Mucosa of descending colon (tissue), 3 donors: ENCODE measurements at regions not wholly inside any gene's neighbourhood (a gene's known extent, or its start where the extent isn't known, plus 50 kb on each side); places are given as distances from the start of the nearest gene placed in this dataset.

Source experiments
- ATAC-seq: fragments of 200-7000 bp; cut with Tn5 transposase; one replicate; pipeline ENCODE4 v1.9.1; 2020; ENCODE audit warnings: mild to moderate bottlenecking, moderate library complexity
- DNase-seq, 3 donors: peaks; one replicate each; pipeline ENCODE4 v3.0.0-alpha.2; 2020
- H3K36me3 ChIP-seq: fragments of 200-600 bp; one replicate; pipeline ENCODE4 v1.8.0; 2021; ENCODE audit warnings: low read depth, mild to moderate bottlenecking
- H3K4me1 ChIP-seq: fragments of 200-600 bp; one replicate; pipeline ENCODE4 v1.8.0; 2021; ENCODE audit warnings: low read depth, mild to moderate bottlenecking
- H3K4me3 ChIP-seq: fragments of 200-600 bp; one replicate; pipeline ENCODE4 v1.8.0; 2021; ENCODE audit warnings: mild to moderate bottlenecking
- H3K9me3 ChIP-seq: fragments of 200-600 bp; one replicate; pipeline ENCODE4 v1.8.0; 2021; ENCODE audit warnings: mild to moderate bottlenecking
- CTCF ChIP-seq: fragments of 200-600 bp; IDR thresholded peaks from one replicate; pipeline ENCODE4 v1.8.0; 2022; ENCODE audit warnings: antibody characterized with exemption, mild to moderate bottlenecking
- intact Hi-C, 2 donors: fragments of 100-400 bp; cut with DNase I in 1 of 2; cut with micrococcal nuclease in 1 of 2; formaldehyde crosslinking; loops; one replicate each; pipeline versions ENCODE4 v1.11.0 to v1.11.1; 2022; cut with DNase I, micrococcal nuclease
- donor health status: DM: no; HTN: no; CAD: no; lungs with moderate emphysema.
- donor health status: DM: no; HTN: no; CAD: no.
- donor health status: DM: no; HTN: yes; CAD: no.

- no peak overlapping the region for H3K4me3 ChIP-seq
- DNase-seq (no peak), ATAC-seq (no peak)
- intact Hi-C loops: no loop called here
- no peaks in the 10 kb centered on the region for H3K4me1 ChIP-seq
- H3K9me3 ChIP-seq: peaks cover 9% of the 10 kb centered on the region
- H3K36me3 ChIP-seq: no peaks in the 10 kb centered on the region
- no peak for TF ChIP-seq CTCF
These were observed 92.0 kb downstream of the MYEOV start for GRCh38 chr11:69385832-69386427.

GRCh38 chr11:69386594-69387408 is 92.8 kb downstream of the MYEOV start:
- DNase-seq (no peak), ATAC-seq (no peak)
- Histone ChIP-seq H3K9me3 (peaks cover 9% of the 10 kb centered on the region), H3K36me3 (no peaks in the 10 kb centered on the region), H3K4me1 (no peaks in the 10 kb centered on the region), H3K4me3 (no peak overlapping the region)
- TF ChIP-seq CTCF: no peak
- intact Hi-C loops: no loop called here

- intact Hi-C loops: no loop called here
- H3K4me3 ChIP-seq: no peak overlapping the region
- no peak for TF ChIP-seq CTCF
- peaks cover 9% of the 10 kb centered on the region for H3K9me3 ChIP-seq
- DNase-seq: no peak
- H3K4me1 ChIP-seq: no peaks in the 10 kb centered on the region
- no peaks in the 10 kb centered on the region for H3K36me3 ChIP-seq
- ATAC-seq: no peak
These were observed 93.5 kb downstream of the MYEOV start for GRCh38 chr11:69387409-69387885.

DNA sequence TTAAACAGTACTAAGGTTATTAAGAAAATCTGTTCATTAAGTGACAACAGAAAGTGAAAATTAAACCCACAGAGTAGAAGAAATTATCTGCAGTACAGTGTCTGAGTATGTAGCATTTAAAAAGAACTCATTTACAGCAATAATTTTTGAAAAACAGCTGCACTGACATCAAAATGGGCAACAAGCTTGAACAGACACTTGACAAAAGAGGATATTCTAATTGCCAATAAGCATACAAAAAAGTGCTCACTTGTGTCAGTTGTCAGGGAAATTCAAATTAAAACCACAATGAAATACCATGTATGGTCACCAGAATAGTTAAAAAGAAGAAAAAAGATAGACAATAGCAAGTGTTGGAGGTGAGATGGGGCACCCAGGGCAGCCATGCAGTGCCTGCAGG is 93.3 kb upstream of the LINC01488 start:
- Histone ChIP-seq H3K9me3 (peaks cover 9% of the 10 kb centered on the region), H3K4me1 (no peaks in the 10 kb centered on the region), H3K36me3 (no peaks in the 10 kb centered on the region), H3K4me3 (no peak overlapping the region)
- ATAC-seq (no peak), DNase-seq (no peak)
- no peak for TF ChIP-seq CTCF
- intact Hi-C loops: no loop called here

- ATAC-seq: no peak
- Histone ChIP-seq H3K36me3 (no peaks in the 10 kb centered on the region), H3K9me3 (peaks cover 9% of the 10 kb centered on the region), H3K4me3 (no peak overlapping the region), H3K4me1 (no peaks in the 10 kb centered on the region)
- intact Hi-C loops: no loop called here
- no peak for TF ChIP-seq CTCF
- DNase-seq: no peak
These were observed 92.8 kb upstream of the LINC01488 start for GRCh38 chr11:69388661-69389060.
